HG02610 (cell line): ENCODE measurements at regions not wholly inside any gene's neighbourhood (a gene's known extent, or its start where the extent isn't known, plus 50 kb on each side); places are given as distances from the start of the nearest gene placed in this dataset.

Experiments used
- ATAC-seq: cut with Tn5 transposase; IDR thresholded peaks from one replicate; pipeline ENCODE4 v1.9.1; 2021; ENCODE audit warnings: mild to moderate bottlenecking, moderate library complexity; ENCODE audit not compliant: unreplicated experiment

GRCh38 chr11:8823174-8823742 lies 87.7 kb upstream of the AKIP1 start:
- ATAC-seq = no peak

DNA sequence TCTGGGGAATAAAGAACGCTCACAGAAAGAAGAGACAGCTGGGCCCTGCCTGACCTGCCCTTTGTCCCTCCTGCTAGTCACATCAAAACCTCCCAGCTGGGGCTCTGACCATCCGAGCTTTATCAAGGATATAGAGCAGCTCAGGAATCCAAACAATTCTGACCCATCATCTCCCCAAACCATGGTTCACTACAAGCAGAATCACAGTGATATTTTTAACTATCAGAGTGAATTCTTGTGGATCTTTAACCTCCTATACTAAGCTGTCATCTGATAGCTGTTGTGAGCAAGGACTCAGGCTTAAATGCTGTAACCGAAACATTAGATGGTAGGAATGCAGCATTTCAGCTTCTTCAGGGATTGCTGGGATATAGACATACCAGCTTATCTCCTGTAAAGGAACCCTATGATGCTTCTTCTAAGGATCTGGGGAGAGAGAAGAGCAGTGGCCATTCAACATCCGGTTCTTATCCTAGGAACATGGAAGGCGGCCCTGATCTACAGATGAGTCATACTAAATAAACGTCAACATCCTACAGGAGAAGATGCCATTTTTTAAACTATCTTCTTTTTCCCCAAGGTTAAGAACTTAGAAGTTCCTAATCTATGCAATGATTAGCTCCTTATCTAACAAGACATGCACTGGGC lies 84.7 kb upstream of the AKIP1 start:
- no peak for ATAC-seq

- no peak for ATAC-seq
These were observed 84.0 kb upstream of the AKIP1 start for GRCh38 chr11:8826901-8827560.

- no peak for ATAC-seq
These were observed 82.9 kb upstream of the AKIP1 start for GRCh38 chr11:8828046-8828445.

- no peak for ATAC-seq
These were observed 82.2 kb upstream of the AKIP1 start for GRCh38 chr11:8828580-8829361.

GRCh38 chr11:8829556-8829955 lies 81.4 kb upstream of the AKIP1 start:
- no peak for ATAC-seq

DNA sequence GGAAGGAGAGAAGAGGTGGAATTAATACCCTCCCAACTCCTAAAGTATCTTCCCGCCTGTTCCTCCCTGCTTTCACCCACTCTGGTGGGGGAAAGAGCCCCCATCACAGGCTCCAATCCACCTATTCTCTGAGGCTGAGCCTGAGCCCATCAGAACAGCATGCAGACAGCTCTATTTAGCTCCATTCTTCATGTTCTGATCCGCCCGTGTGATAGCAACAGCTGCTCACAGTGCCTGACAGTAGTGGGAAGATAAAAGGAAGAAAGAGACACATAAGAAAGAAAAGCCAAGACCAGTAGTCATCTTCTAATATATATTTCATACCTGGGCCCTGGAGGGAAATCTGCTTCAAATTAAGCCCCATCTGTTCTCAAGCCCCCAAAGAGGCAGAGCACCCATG lies 80.3 kb upstream of the AKIP1 start:
- no peak for ATAC-seq

DNA sequence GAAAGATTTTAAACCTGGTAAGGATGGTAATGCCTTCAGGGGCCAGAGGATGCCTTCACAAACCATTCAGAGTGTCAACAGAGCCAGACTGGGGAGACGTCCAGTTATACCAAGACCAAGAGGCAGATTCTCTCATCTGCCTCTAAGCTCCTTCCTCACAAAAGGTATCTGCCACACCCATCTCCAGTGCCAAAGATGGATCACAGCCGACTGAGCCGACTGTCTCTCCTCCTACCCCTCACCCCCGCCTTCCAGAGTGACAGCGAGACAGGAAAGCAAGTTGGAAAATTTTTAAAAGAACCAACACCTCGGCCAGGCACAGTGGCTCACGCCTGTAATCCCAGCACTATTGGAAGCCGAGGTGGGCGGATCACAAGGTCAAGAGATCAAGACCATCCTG lies 79.1 kb upstream of the AKIP1 start:
- ATAC-seq = no peak

GRCh38 chr11:8832571-8833260 lies 78.3 kb upstream of the AKIP1 start:
- peak; percentile 92 for ATAC-seq

- ATAC-seq = no peak
These were observed 77.2 kb upstream of the AKIP1 start for GRCh38 chr11:8833568-8834315.

- ATAC-seq = no peak
These were observed 76.6 kb upstream of the AKIP1 start for GRCh38 chr11:8834379-8834778.

DNA sequence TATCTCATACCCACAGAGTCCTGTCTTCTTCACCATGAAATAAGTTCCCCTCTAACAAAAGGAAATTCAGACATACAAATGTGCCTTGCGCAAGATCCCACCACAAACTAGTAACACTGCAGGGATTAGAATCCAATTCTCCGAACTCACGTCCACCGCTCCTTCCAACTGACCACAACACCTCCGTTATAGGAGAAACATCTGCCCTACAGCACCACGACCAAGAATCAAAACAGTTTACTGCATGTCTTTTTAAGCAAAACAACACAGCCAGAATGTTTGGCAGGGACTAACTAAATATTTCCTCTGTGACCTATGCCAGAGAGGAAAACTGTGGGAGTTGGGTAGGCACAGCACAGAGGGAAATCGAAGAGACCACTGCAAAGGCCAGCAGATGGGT lies 72.7 kb upstream of the AKIP1 start:
- ATAC-seq = no peak

DNA sequence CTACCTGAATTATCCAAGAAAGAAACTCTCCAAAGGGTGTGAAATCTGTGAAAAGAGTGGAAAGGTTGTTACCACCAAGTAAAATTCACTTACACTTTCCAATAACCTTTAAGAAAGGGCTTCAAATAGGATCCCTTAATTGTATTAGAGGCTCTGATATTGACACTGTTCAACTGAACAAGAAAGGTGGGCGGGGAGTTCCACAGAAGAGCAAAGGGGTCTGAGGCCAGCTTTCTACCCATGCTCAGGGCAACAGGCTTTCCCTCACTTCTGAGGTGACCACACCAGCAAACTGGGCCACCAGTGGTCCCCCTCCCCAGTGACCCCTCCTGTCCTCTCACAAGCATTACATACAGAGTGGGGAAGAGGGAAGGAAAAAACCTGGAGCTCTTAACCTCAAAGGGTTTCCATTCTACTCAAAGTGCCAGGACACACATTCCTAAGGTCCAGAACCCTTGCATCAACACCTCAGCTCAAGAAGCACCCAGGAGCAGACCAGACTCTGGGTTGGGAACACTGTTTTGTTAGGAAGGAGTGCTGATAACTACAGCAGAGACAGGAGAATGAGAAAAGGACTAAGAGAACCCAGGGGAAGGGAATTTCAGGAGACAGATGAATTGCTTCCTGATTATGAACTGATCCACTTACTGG lies 71.6 kb upstream of the AKIP1 start:
- ATAC-seq = no peak

- no peak for ATAC-seq
These were observed 70.7 kb upstream of the AKIP1 start for GRCh38 chr11:8839957-8840945.

- no peak for ATAC-seq
These were observed 69.1 kb upstream of the AKIP1 start for GRCh38 chr11:8841899-8842298.

DNA sequence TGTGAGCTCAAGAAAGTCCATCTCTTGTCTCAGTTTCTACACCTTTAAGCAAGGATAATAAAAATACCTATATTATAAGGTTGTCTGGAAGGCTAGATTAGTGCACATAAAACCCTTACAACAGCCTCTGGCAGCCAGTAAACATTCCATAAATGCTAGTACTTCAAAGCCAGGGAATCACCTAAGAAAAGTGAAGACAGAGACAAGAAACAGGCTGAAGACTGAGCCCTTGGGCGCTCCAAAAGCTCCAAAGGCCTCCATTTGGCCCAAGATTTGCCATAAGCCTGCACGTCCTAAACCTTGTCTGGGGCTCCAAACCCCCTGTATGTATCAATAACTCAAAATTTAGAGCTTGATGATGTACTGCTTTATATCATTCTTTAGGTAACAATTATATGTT lies 52.2 kb upstream of the AKIP1 start:
- ATAC-seq = no peak
